PC-3 (cell line): ENCODE measurements at regions not wholly inside any gene's neighbourhood (a gene's known extent, or its start where the extent isn't known, plus 50 kb on each side); places are given as distances from the start of the nearest gene placed in this dataset.

ENCODE experiments used
- ATAC-seq: fragments of 200-7000 bp; cut with Tn5 transposase; 2 replicates; pipeline ENCODE4 v1.9.1; 2020; ENCODE audit warnings: mild to moderate bottlenecking, moderate library complexity
- BruUV-seq: library from RNA; stranded (reverse); fragments of 400-500 nt; replicated peaks from 2 replicates; lab custom pipeline; 2021; lab: Mats Ljungman, UMichigan
- CTCF ChIA-PET: fragments of 300-600 bp; sonication (Branson Sonifier 250); formaldehyde crosslinking; loops from one replicate; lab custom pipeline; 2022; ENCODE audit warnings: antibody characterized with exemption; lab: Charles Lee
- POLR2A ChIA-PET: fragments of 300-600 bp; sonication (Branson Sonifier 250); formaldehyde crosslinking; loops from one replicate; lab custom pipeline; 2022; ENCODE audit warnings: antibody characterized with exemption; ENCODE audit not compliant: unreplicated experiment; lab: Charles Lee
- DNase-seq: peaks from one replicate; pipeline ENCODE4 v3.0.0-alpha.2; 2015
- H2AFZ ChIP-seq: fragments of 300-600 bp; sonication (generic); 2 replicates; pipeline ENCODE4 v1.6.0; 2016; ENCODE audit warnings: antibody characterized with exemption, low read length
- H3F3A ChIP-seq: fragments of 300-600 bp; sonication (generic); one replicate; pipeline ENCODE4 v1.6.0; 2017; ENCODE audit warnings: antibody characterized with exemption, low read length, control low read depth, mild to moderate bottlenecking; ENCODE audit not compliant: unreplicated experiment
- H3K27ac ChIP-seq: fragments of 300-600 bp; sonication (generic); 2 replicates; pipeline ENCODE4 v1.5.1; 2016; ENCODE audit warnings: mild to moderate bottlenecking, low read length
- H3K27me3 ChIP-seq: fragments of 300-600 bp; sonication (generic); 2 replicates; pipeline ENCODE4 v1.6.1; 2016; ENCODE audit warnings: low read length, mixed read lengths
- H3K36me3 ChIP-seq: fragments of 300-600 bp; sonication (generic); 2 replicates; pipeline ENCODE4 v1.6.1; 2016; ENCODE audit warnings: low read depth, mixed run types, low read length, mixed read lengths
- H3K4me1 ChIP-seq: fragments of 300-600 bp; sonication (generic); 2 replicates; pipeline ENCODE4 v1.5.1; 2016; ENCODE audit warnings: low read length; ENCODE audit not compliant: insufficient read depth
- H3K4me2 ChIP-seq: fragments of 300-600 bp; sonication (generic); 2 replicates; pipeline ENCODE4 v1.6.0; 2016; ENCODE audit warnings: low read length
- H3K4me3 ChIP-seq: fragments of 300-600 bp; sonication (generic); 2 replicates; pipeline ENCODE4 v1.5.1; 2016; ENCODE audit warnings: mild to moderate bottlenecking, low read length, mixed read lengths
- H3K79me2 ChIP-seq: fragments of 300-600 bp; sonication (generic); 2 replicates; pipeline ENCODE4 v1.6.1; 2017; ENCODE audit warnings: low read length, mixed read lengths
- H3K9ac ChIP-seq: fragments of 300-600 bp; sonication (generic); 2 replicates; pipeline ENCODE4 v1.6.0; 2016; ENCODE audit warnings: mild to moderate bottlenecking, low read length
- H3K9me2 ChIP-seq: fragments of 300-600 bp; sonication (generic); replicated peaks from 2 replicates; pipeline ENCODE4 v1.6.1; 2016; ENCODE audit warnings: mixed run types, low read length, mixed read lengths
- H3K9me3 ChIP-seq: fragments of 300-600 bp; sonication (generic); 2 replicates; pipeline ENCODE4 v1.6.1; 2016; ENCODE audit warnings: low read length, mixed read lengths
- H4K20me1 ChIP-seq: fragments of 300-600 bp; sonication (generic); 2 replicates; pipeline ENCODE4 v1.6.1; 2016; ENCODE audit warnings: low read length, mixed read lengths
- EZH2 ChIP-seq: fragments of 300-600 bp; sonication (generic); IDR thresholded peaks from one replicate; pipeline ENCODE4 v1.6.1; 2017; ENCODE audit warnings: antibody characterized with exemption, mild to moderate bottlenecking, low read length; ENCODE audit not compliant: unreplicated experiment
- EZH2phosphoT487 ChIP-seq: fragments of 300-600 bp; sonication (generic); IDR thresholded peaks from 2 replicates; pipeline ENCODE4 v1.6.1; 2018; ENCODE audit warnings: mild to moderate bottlenecking, antibody characterized with exemption, low read length, borderline replicate concordance
- intact Hi-C: fragments of 100-400 bp; cut with micrococcal nuclease; formaldehyde crosslinking; loops from 2 replicates; pipeline ENCODE4 v1.9.0; 2023
- TF ChIP-seq, protein P1 (sequence below): fragments of 300-600 bp; sonication (generic); conservative IDR thresholded peaks from 2 replicates; pipeline ENCODE4 v1.5.1; 2017; ENCODE audit warnings: antibody characterized with exemption, low read depth, mild to moderate bottlenecking, low read length

DNA sequence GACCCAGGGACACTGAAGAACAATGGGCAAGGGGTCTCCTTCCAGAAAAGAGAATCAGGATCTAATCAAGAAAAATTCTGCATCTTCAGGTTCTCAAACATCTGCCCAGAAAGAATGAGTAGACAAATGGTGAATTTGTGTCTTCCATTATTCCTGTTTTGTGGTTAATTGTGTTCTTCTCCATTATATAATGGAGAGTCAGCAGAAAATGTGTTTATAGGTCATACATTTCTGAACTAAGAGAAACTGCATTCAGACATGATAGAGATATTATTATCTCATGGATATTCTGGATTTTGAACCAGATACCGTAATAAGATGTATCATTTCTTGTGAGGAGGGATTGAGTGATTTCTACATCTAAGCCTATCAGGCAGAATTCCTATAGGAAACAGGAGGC lies 581.7 kb upstream of the JAG1 start:
- intact Hi-C loops, result no loop called here
- ChIA-PET CTCF (no interaction called here), POLR2A (no interaction called here)
- no peak for DNase-seq
- TF ChIP-seq EZH2, result no peak
- no peak for TF ChIP-seq EZH2phosphoT487
- TF ChIP-seq, protein P1, sequence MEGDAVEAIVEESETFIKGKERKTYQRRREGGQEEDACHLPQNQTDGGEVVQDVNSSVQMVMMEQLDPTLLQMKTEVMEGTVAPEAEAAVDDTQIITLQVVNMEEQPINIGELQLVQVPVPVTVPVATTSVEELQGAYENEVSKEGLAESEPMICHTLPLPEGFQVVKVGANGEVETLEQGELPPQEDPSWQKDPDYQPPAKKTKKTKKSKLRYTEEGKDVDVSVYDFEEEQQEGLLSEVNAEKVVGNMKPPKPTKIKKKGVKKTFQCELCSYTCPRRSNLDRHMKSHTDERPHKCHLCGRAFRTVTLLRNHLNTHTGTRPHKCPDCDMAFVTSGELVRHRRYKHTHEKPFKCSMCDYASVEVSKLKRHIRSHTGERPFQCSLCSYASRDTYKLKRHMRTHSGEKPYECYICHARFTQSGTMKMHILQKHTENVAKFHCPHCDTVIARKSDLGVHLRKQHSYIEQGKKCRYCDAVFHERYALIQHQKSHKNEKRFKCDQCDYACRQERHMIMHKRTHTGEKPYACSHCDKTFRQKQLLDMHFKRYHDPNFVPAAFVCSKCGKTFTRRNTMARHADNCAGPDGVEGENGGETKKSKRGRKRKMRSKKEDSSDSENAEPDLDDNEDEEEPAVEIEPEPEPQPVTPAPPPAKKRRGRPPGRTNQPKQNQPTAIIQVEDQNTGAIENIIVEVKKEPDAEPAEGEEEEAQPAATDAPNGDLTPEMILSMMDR, result no peak
- no TSS peak for BruUV-seq
- Histone ChIP-seq H3K4me2 (no peak overlapping the region), H3K9me3 (peaks cover 7% of the 10 kb centered on the region), H4K20me1 (no peaks in the 10 kb centered on the region), H3K27ac (no peak overlapping the region), H3K36me3 (peaks cover 6% of the 10 kb centered on the region; the same call in 1 of the 2 replicates), H2AFZ (no peak overlapping the region), H3K9ac (no peak overlapping the region), H3K4me3 (no peak overlapping the region), H3K4me1 (no peaks in the 10 kb centered on the region), H3K27me3 (no peaks in the 10 kb centered on the region), H3K79me2 (no peaks in the 10 kb centered on the region), H3K9me2 (no peaks in the 10 kb centered on the region), H3F3A (no peaks in the 10 kb centered on the region)
- no peak for ATAC-seq

DNA sequence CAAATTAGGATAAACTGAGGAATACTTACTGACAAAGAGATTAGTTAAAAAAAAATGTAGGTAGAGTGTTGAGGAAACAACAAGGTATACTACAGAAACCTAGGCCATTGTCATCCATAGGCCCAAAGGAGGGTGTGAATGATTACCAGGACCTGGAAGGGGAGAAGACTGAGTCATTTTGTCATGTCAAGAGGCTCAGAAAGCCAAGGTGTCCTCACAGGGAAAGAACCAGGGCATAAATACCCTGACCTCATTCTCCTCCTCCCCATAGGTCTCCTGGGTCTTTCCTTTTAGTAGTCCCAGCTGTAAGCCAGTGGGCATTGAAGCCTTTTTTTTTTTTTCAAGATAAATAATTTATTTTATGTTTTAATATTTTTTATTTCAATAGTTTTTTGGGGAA lies 582.1 kb upstream of the JAG1 start:
- H3K9ac ChIP-seq, result no peak overlapping the region
- no TSS peak for BruUV-seq
- H3K27me3 ChIP-seq, result no peaks in the 10 kb centered on the region
- H3K4me3 ChIP-seq, result no peak overlapping the region
- peaks cover 7% of the 10 kb centered on the region for H3K9me3 ChIP-seq
- no peaks in the 10 kb centered on the region for H3K79me2 ChIP-seq
- no peaks in the 10 kb centered on the region for H3K4me1 ChIP-seq
- H3K4me2 ChIP-seq, result no peak overlapping the region
- no peaks in the 10 kb centered on the region for H3K9me2 ChIP-seq
- POLR2A ChIA-PET, result no interaction called here
- no peak for ATAC-seq
- CTCF ChIA-PET, result no interaction called here
- H4K20me1 ChIP-seq, result no peaks in the 10 kb centered on the region
- no peak for DNase-seq
- H3K36me3 ChIP-seq, result peaks cover 6% of the 10 kb centered on the region; the same call in 1 of the 2 replicates
- intact Hi-C loops, result no loop called here
- H2AFZ ChIP-seq, result no peak overlapping the region
- TF ChIP-seq, protein P1, result no peak
- TF ChIP-seq EZH2, result no peak
- TF ChIP-seq EZH2phosphoT487, result no peak
- H3F3A ChIP-seq, result no peaks in the 10 kb centered on the region
- H3K27ac ChIP-seq, result no peak overlapping the region

DNA sequence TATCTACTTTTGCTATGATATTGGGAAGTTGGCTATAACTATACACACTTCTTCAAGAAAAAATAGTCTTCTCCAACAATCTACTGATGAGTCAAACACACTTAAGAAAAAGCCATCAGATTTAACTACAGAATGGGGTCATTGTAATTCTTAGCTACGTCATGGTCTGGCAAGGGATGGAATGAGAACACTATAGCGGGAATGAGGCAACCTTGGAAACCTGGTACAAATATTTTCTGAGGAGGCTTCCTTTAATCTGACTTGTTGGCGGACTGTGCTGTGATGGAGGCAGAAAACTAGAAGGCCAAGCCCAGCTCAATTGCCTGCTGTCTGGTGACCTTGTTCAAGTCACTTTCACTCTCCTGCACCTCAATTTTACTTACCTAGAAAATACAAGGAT lies 586.8 kb upstream of the JAG1 start:
- no peak for ATAC-seq
- Histone ChIP-seq H3K9me3 (no peaks in the 10 kb centered on the region), H3K79me2 (no peaks in the 10 kb centered on the region), H3F3A (no peaks in the 10 kb centered on the region), H3K36me3 (no peaks in the 10 kb centered on the region), H3K27me3 (no peaks in the 10 kb centered on the region), H2AFZ (no peak overlapping the region), H3K4me3 (no peak overlapping the region), H3K4me1 (peaks cover 12% of the 10 kb centered on the region; the same call in 1 of the 2 replicates), H3K9me2 (no peaks in the 10 kb centered on the region), H4K20me1 (no peaks in the 10 kb centered on the region), H3K9ac (no peak overlapping the region), H3K27ac (no peak overlapping the region), H3K4me2 (no peak overlapping the region)
- TF ChIP-seq EZH2phosphoT487, result no peak
- TF ChIP-seq EZH2, result no peak
- TF ChIP-seq, protein P1, result no peak
- no peak for DNase-seq
- POLR2A ChIA-PET, result no interaction called here
- BruUV-seq, result no TSS peak
- intact Hi-C loops, result loop anchor here (10.0 kb wide), 1 partner anchor 256 kb away; no protein-coding TSS in a partner anchor
- CTCF ChIA-PET, result no interaction called here
